GM18498 (cell line): ENCODE measurements at regions not wholly inside any gene's neighbourhood (a gene's known extent, or its start where the extent isn't known, plus 50 kb on each side); places are given as distances from the start of the nearest gene placed in this dataset.

ENCODE experiments used
- ATAC-seq: cut with Tn5 transposase; IDR thresholded peaks from one replicate; pipeline ENCODE4 v1.9.1; 2021; ENCODE audit warnings: mild to moderate bottlenecking, moderate library complexity; ENCODE audit not compliant: unreplicated experiment

- no peak for ATAC-seq
Measured at GRCh38 chr21:36532769-36533467, 53.0 kb upstream of the CLDN14 start.

DNA sequence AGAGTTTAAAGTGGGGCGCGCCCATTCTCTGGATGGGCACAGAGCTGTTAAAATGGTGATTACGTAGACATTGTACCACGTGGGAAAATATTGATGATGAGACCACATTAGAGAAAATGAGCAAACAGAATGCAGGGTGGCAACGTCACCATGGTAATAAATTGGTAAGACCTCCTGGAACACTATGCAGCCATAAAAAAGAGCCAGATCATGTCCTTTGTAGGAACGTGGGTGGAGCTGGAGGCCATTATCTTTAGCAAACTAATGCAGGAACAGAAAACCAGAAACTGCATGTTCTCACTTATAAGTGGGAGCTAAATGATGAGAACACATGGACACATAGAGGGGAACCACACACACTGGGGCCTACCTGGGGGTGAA, 53.5 kb upstream of the CLDN14 start:
- no peak for ATAC-seq

GRCh38 chr21:36534656-36535055, 54.7 kb upstream of the CLDN14 start:
- ATAC-seq: no peak

DNA sequence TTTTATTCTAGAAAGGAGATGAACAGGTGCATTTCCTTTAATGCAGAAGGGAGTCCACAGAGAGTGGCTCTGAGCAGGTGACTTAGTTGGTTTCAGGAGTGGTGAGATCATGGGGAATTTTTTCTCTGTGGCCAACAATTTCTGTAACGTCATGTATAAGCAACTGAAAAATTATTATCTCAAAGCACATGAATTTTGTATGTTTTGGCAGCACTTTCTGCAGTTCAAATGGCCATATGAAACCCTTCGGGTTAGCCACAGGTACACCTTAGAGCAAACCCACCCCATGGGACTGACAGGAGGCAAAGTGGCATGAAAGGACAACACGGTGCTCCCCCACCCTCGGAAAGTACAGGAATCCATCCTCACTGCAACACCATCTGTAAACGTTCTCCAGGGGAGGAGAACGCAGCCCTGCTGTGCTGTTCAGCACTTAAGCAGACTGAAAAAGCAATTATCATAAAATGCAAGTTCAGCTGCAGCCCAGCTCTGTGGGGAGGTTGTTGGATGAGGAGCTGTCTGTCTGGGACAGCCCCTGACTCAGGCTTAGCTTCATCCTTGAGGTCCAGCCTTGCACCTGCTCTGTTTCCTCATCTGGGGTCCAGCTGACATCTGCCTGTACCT, 55.8 kb upstream of the CLDN14 start:
- ATAC-seq: peak; percentile 71

- ATAC-seq: no peak
Measured at GRCh38 chr21:36538761-36539160, 58.8 kb upstream of the CLDN14 start.

- no peak for ATAC-seq
Measured at GRCh38 chr21:36539434-36540150, 59.7 kb upstream of the CLDN14 start.

DNA sequence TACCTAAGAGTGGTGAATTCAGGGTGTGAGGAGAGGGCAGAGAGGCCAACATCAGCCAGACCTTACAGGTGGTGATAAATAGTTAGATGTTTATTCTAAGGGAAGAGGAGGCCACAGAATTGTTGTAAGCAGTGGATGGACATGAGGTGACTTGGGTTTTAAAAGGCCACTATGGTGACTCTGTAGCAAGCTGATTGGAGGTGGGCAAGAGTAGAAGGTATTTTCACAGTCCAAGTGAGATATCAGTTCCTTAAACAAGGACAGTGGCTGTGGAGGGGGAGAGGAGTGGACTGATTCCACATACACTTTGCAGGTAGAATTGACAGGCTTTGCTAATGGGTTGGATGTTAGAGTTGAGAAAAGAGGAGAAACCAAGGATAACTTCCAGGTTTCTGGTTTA, 60.8 kb upstream of the CLDN14 start:
- ATAC-seq: no peak

DNA sequence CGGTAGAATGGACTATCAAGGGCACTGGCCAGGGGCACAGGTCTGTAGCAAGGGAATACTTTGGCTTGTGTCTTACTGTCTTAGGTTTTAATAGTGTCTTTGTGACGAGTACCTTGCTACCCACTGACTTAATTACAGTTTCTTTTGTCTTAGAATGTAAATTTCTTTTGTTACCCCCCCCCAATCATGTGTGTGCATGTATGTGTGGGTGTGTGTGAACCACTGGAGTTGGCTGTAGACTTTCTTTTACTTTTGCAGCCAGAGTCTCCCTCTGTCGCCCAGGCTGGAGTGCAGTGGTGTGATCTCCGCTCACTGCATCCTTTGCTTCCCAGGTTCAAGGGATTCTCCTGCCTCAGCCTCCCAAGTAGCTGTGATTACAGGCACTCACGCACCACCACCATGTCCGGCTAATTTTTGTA, 61.8 kb upstream of the CLDN14 start:
- no peak for ATAC-seq

DNA sequence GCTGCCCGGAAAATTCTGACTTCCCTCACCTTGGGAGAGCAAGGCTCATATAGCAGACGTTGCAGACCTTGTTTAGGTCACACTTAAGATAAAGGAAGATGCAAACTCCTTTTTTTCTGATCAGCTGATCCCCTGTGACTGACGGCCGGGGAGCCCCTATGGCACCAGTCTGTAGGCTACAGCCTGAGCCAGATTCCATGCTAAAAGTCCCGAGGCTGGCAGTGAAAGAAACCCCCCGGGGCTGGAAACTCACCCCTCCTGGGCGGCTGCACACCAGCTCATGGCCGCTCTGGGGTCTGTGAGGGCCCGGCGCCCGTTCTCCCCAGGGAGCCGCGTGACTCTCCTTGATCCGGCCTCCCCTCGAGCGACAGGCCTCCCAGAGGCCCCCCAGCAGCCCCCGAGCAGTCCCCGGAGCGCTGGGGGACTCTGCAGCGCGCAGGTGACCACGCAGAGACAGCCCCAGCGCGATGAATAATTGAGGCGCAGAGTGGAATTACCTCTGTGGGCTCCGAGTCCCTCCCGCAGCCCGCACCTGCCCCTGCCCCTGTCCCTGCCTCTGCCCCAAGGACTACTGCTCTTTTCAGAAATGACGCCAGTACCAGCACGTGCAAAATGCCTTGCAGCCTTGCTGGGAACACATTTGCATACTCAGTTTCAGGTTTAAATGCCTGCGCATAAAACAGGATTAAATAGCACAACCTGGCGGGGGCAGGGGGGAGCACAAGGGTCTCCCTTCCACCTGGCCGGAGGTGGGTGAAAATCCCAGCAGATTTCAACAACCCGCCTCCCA, 62.6 kb upstream of the CLDN14 start:
- no peak for ATAC-seq

GRCh38 chr21:36543924-36544323, 64.0 kb upstream of the CLDN14 start:
- ATAC-seq: no peak

DNA sequence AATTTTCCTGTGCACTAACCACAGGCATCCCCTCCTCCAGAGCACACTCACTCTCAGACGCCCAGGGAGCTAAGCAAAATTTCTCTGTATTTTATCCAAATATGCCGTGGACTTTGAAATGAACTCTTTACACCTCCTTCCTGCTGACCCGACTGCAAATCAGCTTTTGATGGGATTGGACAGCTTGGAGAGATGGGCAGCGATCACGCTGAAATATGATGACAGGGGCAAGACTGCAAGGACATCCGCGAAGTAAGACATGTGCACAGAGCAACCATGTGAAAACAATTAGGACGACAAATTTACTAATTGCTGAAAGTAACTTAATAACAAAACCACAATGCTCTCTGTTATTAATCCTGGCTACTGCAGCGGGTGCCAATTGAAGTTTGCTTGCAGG, 64.6 kb upstream of the CLDN14 start:
- no peak for ATAC-seq

- no peak for ATAC-seq
Measured at GRCh38 chr21:36545776-36546511, 66.0 kb upstream of the CLDN14 start.

- no peak for ATAC-seq
Measured at GRCh38 chr21:36547464-36547863, 67.5 kb upstream of the CLDN14 start.

DNA sequence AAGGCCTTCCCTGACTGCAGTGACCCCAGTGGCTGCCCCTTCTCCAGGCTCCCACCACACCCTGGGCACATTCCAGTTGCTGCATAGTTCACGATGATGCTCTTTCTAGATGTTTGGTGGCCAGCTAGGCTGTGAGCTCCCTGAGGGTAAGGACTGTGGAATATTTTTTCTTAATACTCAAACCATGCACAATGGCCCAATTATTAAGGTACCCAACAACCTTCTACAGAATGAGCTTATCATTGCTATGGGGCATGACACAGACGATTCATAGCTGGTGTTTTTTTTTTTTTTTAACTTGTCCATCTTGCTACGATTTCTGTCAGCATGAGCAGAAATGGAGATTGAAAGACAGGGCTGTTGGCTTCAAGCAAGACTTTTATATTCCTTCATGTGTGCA, 68.9 kb upstream of the CLDN14 start:
- no peak for ATAC-seq

DNA sequence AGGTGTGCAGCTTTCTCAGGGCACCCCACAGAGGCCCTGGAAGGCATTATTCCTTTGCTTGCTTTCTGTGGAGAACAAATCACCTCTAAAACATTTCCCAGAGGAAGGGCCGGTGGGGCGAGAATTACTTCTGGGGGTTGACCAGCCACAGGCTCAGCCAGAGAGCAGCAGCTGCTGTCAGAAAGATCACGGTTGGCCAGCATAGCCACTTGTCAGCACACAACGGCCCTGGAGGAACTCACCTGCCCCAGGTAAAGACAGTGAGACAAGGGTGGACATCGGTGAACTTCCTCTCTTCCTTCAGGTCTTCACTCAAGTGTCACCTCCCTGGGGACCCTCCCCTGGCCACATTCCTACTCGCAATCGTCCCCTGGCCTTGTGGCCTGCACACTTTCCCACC, 69.5 kb upstream of the CLDN14 start:
- no peak for ATAC-seq

- no peak for ATAC-seq
Measured at GRCh38 chr21:36550761-36551160, 70.8 kb upstream of the CLDN14 start.

DNA sequence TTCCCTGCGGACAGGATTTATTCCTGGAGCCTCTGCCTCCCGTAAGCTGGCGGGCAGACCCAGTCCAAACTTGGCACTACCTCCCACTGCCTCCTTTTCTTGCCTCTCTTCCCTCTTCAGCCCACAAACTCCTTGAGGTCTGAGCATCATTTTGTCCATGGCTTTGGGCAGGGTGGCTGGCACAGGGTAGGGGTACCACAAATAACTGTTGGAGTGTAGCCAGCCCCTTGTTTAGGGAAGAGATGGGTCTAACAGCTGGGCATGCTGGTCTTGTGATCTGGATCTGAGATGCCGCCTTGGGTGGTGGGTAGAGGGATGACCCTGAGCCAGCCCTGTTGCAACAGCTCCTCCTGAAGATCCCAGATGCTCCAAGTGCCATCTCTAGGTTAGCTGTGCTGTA, 71.4 kb upstream of the CLDN14 start:
- no peak for ATAC-seq

DNA sequence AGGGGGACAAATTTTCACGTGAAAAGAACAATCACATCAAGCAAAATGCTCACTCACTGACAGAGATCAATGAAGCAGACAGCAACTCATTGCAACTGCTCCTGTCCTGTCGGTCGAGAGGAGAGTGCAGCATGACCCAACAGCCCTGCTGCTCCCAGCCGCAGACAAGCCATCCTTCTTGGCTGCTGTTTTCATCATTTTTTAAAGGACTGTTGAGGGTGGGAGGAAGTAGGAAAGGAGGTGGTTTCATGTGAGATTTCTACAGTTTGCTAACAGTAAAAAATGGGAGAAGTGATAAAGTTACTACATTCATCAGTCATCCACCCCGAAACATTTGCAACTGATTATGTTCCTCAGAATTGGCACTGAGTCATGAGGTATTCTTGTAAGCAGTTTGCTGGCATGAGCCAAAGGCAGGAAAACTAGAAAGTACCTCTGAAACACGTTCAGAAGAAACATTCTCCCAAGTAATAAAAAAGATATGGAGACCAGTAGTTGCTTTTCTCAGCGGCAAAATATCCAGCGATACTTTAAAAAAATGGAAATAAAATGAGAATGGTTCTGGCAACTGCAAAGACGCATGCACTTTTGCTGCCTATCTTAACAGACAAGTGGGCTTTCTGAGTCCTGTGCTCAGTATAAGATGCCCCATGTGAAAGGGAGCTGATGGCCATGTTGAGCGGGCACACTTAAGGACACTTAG, 72.0 kb upstream of the CLDN14 start:
- no peak for ATAC-seq

DNA sequence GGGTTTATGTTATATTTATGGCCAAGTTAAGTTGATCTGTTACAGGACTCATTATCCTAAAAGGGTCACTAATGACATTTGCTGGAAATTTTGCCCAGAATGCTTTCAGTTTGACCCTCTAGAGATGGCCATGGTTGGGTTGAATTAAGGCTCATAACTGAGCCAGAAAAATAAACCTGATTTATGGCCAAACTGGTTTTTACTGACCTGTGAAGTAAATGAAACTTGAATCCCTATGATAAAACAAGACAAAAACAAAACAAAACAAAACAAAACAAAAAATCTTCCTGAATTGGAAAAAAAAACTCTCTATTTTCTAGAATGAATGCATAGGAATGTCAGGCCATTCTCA, 72.5 kb upstream of the CLDN14 start:
- no peak for ATAC-seq

DNA sequence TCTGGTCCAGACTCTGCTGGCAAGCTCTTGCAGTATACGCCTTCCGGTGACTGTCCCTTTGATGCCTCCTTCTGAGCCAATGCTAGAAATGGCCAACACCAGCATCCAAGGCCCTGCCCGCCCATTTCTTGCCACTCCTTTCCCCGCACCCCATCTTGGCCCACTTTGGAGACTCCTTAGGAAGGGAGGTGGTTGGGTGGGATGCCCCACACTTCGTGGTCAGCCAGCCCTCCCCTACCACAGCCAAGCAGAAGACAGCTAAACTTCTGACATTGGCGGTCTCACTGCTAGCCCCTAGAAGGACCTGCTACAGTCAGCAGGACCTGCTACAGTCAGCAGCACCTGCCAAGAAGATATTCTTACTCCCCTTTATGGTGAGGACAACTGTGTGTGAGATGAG, 73.5 kb upstream of the CLDN14 start:
- no peak for ATAC-seq
